GM18868 (cell line): ENCODE measurements at regions not wholly inside any gene's neighbourhood (a gene's known extent, or its start where the extent isn't known, plus 50 kb on each side); places are given as distances from the start of the nearest gene placed in this dataset.

Experiments
- ATAC-seq: cut with Tn5 transposase; IDR thresholded peaks from one replicate; pipeline ENCODE4 v1.9.1; 2021; ENCODE audit warnings: mild to moderate bottlenecking, moderate library complexity; ENCODE audit not compliant: unreplicated experiment

DNA sequence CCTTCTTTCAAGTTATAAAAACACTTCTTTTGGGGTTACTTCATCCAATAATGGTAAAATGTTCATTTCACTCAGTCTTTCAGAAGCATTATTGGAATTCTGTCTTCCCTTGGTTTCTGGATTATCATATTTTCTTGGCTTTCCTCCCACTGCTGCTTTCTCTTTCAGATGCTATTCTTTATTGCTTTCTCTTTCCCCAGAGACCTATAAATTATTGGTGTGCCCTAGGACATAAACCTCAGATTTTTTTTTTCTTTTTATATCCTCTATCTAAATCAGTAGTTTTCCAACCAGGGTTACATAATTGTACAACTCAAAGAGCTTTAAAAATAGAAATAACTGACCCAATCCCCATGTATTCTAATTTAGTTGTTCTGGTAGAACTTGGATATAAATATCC is 1005.5 kb downstream of the ARAP2 start:
- ATAC-seq, result no peak

- no peak for ATAC-seq
These were observed 997.8 kb downstream of the ARAP2 start for GRCh38 chr4:35246493-35246892.

GRCh38 chr4:35247047-35247446 is 997.3 kb downstream of the ARAP2 start:
- no peak for ATAC-seq

- ATAC-seq, result no peak
These were observed 994.0 kb downstream of the ARAP2 start for GRCh38 chr4:35250331-35250730.

DNA sequence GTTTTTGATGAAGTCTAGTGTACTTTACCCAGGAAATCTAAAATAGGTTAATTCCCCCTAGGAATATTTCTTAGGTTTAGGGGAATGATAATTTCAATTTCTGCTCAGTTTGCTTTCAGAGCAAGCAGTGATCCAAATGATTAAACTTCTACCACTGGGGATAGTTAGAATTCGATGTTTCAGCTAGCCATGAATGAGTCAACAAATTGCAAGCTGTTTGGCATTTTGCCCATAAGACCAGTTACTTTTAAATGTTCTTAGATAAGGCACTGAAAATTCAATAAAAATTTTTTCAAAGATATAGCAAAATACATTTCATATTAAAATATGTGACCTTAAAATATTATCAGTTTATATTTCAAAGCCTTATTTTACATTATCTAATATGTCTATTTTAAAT is 993.6 kb downstream of the ARAP2 start:
- no peak for ATAC-seq

DNA sequence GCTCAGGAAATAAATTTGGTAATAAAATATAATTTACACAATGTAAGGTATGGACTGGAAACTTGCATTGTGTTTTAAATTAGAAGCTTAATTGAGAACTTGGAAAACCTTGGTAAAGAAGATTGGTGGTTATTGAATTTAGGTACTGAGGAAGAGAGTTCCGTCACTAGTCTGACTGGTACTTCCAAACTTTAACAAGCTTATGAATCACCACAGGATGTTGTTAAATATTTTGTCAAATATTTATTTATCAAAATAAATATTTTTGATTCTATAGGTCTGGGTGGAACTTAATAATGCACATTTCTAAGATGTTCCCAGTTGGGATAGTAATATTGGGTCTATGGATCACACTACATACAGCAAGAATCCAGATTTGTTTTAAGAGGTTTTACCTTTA is 992.2 kb downstream of the ARAP2 start:
- no peak for ATAC-seq

GRCh38 chr4:35252866-35253265 is 991.4 kb downstream of the ARAP2 start:
- no peak for ATAC-seq

DNA sequence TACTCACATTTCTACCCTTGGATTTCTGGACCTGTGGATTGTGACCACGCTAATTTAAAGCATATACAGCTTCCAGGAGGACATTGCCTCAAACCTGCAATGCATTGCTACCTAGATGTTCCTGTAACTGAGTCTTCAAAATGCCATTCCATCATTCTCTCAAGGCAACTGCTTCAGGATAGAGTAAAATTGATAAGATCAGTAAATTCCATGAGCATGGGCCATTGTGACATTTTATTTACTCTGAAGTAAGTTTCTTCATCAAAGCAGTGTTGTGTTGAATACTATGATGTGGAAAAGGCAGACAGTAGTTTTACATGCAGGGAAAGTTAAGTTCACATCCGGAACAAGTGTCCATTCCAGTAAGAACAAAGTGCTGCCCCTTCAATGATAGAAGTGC is 991.0 kb downstream of the ARAP2 start:
- no peak for ATAC-seq

GRCh38 chr4:35286434-35286833 is 957.9 kb downstream of the ARAP2 start:
- no peak for ATAC-seq

DNA sequence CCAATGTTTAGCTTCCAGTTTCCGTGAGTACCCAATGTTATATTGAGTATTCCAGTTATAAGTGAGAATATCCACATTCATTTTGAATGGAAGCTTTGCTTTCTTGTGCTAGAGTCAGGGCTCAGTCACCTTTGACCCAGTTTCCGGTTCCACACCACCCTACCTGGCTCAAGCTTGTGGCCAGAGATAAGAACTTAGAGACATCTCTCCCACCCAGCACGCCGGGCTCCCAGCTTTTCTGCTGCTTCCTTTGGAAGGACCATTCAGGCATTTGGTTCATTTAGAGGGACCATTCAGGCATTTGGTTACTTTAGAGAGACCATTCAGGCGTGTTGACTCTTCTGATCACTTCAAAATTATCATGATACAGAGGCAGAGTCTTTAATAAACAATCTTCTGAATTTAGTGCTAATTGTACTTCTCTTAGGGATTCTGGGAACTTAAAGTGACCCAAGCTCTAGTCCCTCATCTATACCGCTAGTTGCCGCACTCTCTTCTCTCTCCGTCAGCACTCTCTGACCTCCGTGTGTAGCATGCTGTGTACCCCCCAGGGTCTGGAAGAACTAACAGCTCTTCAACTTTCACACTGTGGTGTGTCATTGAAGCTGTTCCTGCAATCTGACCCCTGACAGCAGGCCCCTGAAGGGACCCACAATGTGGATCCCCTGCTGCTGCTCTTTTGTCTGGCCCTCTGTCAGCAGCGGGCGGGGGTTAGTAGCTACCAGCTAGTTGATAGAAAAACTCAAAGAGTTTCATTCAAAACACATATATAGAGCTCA is 943.1 kb downstream of the ARAP2 start:
- ATAC-seq, result no peak

- ATAC-seq, result no peak
These were observed 928.9 kb downstream of the ARAP2 start for GRCh38 chr4:35315419-35315818.

DNA sequence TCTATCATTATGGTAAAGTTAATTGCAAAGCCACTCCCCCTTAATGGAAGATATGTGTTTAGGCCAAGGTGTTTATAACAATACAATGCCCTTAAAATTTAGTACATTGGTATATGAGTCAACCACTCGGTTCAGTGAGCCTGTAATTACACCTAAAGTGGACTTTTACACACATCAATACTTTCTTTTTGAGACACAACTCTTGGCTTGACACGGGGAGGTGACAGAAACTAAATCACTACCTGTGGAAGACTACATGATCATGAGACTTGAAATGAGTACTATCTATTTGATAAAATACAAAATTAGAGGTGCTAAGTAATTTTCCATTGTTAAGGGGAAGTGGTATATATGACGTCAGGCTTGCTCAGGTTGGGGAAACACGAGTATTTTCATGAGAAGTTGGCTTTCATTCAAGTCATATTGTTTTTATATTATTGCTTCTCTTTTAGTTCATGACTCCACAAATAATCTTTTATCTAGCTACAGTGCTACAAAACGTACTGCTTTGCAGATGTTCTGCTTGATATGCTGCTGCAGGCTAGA is 918.3 kb downstream of the ARAP2 start:
- peak; percentile 74 for ATAC-seq

- ATAC-seq, result no peak
These were observed 901.5 kb downstream of the ARAP2 start for GRCh38 chr4:35342833-35343232.

GRCh38 chr4:35347276-35347675 is 897.0 kb downstream of the ARAP2 start:
- ATAC-seq, result no peak

- ATAC-seq, result no peak
These were observed 886.2 kb downstream of the ARAP2 start for GRCh38 chr4:35358001-35358584.

DNA sequence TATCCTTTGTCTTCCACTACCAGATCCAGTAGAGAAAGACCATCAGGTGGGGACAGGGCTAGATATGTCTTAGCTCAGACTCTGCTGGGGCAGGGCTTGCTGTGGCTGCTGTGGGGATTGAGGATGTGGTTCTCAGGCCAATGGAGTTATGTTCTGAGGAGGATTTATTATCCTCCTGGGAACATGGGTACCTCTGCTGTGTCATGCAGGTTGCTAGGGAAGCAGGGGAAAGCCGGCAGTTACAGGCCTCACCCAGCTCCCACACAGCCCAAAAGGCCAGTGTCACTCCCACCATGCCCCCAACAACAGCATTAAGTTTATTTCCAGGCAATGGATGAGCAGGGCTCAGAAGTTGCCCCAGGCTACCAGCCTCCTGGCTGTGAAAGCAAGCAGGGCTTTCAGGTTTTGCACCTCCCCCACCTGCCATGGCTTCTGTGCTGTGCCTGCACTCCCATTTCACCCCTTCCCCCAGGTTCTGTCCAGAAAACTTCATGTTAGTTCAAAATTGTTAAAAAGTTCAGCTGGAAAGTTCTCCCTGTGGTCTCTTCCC is 879.9 kb downstream of the ARAP2 start:
- no peak for ATAC-seq

DNA sequence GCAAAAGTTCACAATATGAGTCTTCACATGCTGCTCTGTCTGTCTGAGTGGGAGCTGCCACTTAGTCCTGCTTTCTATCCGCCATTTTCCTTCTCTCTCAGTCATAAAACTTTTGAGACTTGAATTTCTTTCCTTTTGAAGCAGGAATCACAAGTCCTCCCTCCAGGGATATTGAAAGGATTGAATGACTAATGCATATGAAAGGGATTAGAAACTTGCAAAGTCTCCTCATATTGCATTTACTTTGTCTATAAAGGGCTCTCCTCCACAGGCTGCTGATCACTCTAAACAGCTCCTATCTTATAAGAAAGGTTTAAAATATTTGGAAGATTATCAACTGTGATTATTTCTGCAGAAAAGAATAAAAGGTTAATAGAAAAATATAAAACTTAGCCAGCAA is 879.1 kb downstream of the ARAP2 start:
- ATAC-seq, result no peak

GRCh38 chr4:35399912-35400311 is 844.4 kb downstream of the ARAP2 start:
- no peak for ATAC-seq

DNA sequence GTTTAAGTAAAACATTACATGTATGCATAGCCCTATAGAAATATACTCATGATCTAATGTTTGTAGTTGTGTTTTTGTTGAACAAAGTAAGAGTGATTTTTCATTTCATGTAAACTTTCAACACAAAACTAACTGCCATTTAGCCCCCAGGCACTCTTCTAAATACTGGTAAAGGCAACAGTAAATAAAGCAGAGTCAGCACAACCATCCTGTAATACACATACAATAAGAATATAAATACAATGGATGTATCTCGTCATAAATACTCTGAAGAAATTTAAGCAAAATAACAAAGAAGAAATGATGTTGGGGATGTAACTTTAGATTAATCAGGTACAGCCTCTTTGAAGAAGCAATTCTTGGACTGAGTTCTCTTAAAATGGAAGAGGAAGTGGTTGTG is 821.2 kb downstream of the ARAP2 start:
- ATAC-seq, result no peak

- ATAC-seq, result no peak
These were observed 796.8 kb downstream of the ARAP2 start for GRCh38 chr4:35447474-35447873.

DNA sequence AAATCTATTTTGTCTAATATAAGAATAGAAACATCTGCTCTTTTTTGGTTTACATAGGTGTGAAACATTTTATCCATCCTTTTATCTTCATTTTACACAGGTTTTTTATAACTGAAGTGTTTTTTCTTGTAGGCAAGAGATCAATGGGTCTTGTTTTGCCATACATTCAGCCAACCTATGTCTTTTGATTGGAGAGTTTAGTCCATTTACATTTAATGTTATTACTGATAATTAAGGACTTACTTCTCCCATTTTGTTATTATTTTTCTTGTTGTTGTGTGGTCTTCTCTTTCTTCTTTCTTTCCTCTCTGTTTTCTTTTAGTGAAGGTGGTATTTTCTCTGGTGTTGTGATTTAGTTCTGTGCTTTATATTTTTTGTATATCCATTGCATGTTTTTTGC is 785.3 kb downstream of the ARAP2 start:
- ATAC-seq, result no peak
